GM18505 (cell line): ENCODE measurements at regions not wholly inside any gene's neighbourhood (a gene's known extent, or its start where the extent isn't known, plus 50 kb on each side); places are given as distances from the start of the nearest gene placed in this dataset.
A peak's percentile ranks its signal among the peaks of the same experiment; 100 is the strongest.

Experiments
- ATAC-seq: cut with Tn5 transposase; IDR thresholded peaks from one replicate; pipeline ENCODE4 v1.9.1; 2021; ENCODE audit not compliant: unreplicated experiment
- POLR2A ChIP-seq: IDR thresholded peaks from 4 replicates; pipeline ENCODE4 v1.6.1; 2011; ENCODE audit warnings: borderline replicate concordance; ENCODE audit not compliant: insufficient read depth, insufficient read length; ENCODE audit errors: extremely low read depth

DNA sequence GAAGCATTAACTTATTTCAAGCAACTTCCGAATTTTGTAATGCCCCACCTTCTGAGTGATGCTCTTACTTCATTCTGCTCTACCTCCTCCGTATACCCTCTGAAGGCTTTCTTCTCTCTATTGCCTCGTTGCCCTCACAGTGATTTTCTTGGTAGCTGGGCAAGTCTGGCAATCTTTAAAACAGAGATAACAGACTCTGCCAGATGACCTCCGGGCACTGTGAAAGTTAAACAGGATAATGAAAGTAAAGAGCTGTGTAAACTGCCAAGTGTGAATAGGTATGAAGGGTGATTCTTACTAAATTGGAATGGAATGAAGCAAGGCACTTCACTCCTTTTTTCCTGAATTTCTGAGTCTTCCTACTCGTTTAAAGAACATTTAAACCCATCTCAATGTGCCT is 207.3 kb upstream of the GYPC start:
- ATAC-seq = no peak
- TF ChIP-seq POLR2A = no peak

GRCh38 chr2:126449677-126450076 is 206.3 kb upstream of the GYPC start:
- no peak for TF ChIP-seq POLR2A

GRCh38 chr2:126463892-126464674 is 191.9 kb upstream of the GYPC start:
- TF ChIP-seq POLR2A = no peak
- no peak for ATAC-seq

More at GRCh38 chr2:126449677-126450076, 206.3 kb upstream of the GYPC start:
- peak; percentile 98 for ATAC-seq

DNA sequence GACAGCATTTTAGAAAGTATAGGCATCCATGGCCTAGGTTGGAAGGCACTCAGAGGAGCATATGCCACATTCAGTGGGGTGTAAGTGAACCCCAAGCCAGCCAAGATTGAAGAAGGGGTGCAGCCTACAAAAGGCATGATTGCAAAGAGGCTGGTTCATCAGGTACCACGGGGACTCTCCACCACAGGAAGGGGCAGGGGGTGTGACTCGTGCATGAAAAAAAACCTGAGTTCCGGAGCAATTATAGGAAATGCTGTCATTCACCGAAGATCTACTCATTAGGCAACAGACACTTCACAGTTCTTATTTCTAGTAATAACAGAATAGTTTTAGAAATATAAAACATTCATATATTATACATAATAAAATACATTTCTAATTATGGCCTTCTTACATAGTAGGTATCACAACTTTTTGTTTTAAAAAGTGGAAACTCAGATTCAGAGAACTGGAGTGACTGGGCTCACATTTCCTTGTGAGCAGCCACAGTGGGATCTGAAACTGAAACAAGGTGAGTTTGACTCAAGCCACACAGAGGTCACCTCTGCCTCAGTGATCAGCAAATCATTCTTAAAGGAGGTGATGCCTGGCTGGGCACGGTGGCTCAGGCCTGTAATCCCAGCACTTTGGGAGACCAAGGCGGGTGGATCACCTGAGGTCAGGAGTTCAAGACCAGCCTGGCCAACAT is 188.4 kb upstream of the GYPC start:
- peak; percentile 97 for ATAC-seq
- TF ChIP-seq POLR2A = no peak

DNA sequence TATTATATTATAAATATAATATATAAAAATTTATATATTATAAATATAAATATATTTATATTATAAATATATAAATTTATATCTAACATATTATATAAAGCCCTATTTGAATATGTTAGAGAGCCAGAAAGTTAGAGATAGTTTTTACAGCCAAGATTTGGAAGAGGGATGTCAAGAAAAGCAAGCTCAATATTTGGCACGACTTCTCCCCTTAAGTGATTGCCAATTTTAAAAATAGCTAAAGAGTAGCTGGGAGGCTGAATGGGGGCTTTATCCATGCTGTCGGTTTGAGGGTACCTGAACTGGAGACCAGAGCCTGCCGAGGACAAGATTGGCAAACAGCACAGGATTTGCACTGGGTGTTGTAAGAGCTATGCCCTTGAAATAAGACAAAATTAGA is 180.9 kb upstream of the GYPC start:
- TF ChIP-seq POLR2A = no peak
- ATAC-seq = no peak

DNA sequence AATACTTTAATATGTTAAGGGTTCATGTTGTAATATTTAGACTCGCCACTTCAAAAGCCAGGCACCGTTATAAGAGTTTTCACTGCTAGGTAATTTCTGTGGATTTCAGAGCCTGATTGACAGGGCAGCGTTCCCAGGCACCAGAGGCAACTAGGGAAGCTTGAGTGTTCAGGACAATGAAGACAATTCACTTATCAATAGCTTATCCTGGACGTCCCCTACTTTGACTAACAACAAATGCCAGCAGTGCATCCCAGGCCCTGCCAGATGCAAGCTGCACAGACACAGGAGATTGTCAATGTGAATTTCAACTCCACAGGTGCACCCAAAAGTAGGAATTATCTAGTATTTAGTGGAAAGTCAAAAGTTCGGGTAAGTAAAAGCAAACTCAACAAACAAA is 179.3 kb upstream of the GYPC start:
- TF ChIP-seq POLR2A = no peak
- ATAC-seq = no peak

- no peak for ATAC-seq
- no peak for TF ChIP-seq POLR2A
Observed at GRCh38 chr2:126480033-126480432, 175.9 kb upstream of the GYPC start.

- no peak for TF ChIP-seq POLR2A
- peak; percentile 59 for ATAC-seq
Observed at GRCh38 chr2:126482582-126483464, 173.1 kb upstream of the GYPC start.

DNA sequence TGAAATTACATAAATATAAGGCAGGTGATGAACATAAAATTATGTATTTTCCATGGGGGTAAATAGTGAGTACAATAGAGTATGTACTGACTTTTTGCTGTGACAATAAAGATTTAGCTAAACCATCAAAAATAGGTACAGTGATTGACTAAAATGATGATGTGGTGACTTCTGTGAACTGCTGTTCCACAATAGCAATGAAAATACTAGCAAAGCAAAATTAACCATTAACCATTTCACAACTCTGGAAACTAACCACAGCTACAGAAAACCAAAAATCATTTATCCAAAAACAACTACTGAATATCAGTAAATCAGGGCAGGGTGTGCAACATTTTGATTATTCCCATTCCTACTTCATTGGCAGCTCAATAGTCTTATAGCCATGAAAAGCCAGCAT is 161.4 kb upstream of the GYPC start:
- ATAC-seq = no peak
- no peak for TF ChIP-seq POLR2A

DNA sequence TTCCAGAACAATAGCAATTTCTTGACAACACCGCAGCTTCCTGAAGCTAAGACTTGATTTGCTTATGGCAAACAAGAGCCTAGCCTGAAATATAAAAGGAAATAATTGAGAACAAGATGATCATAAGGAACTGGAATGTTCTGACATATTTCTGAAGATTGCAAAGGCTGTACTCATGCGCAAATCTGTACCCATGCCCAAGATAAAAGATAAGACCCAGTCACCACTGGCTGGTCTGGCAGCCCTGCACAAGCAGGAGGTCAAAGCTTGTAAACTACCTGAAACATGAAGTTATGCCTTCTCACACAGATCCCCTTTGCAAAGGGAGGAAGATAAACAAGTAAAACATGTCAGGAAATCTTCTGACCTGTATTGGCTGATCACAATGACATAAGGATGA is 160.8 kb upstream of the GYPC start:
- no peak for TF ChIP-seq POLR2A
- ATAC-seq = no peak

GRCh38 chr2:126496493-126496892 is 159.5 kb upstream of the GYPC start:
- peak; percentile 94 for ATAC-seq
- no peak for TF ChIP-seq POLR2A

DNA sequence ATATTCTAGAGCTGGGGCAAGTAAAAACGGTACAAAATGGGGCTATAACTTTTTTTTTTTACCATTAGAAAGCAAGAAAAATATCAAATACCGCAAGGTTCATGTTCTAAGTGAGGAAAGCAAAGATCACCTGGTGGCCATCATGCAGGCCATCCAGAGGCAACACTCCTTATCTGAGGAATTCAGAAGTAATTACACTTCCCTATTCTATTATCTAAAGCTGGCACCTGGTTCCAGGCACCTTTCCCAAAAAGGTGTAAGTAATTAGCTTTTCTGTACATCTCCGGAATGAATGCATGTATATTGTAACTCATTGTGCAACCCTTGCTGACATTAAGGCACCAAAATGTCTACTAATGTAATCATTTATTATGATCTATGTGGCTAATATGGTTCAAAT is 152.5 kb upstream of the GYPC start:
- ATAC-seq = no peak
- no peak for TF ChIP-seq POLR2A

- TF ChIP-seq POLR2A = no peak
- ATAC-seq = no peak
Observed at GRCh38 chr2:126504949-126505348, 151.0 kb upstream of the GYPC start.
